Sigmoid colon (tissue), 4 donors: ENCODE measurements at regions not wholly inside any gene's neighbourhood (a gene's known extent, or its start where the extent isn't known, plus 50 kb on each side); places are given as distances from the start of the nearest gene placed in this dataset.

Source experiments
- CTCF ChIP-seq, 4 experiments: fragments of 450-650 bp in 3 of 4; fragments of 200-600 bp in 1 of 4; IDR thresholded peaks; one replicate each; pipeline ENCODE4 v1.5.1; 2016 to 2019; ENCODE audit warnings: antibody characterized with exemption in 4 of 4, mild to moderate bottlenecking in 3 of 4, moderate library complexity in 2 of 4
- EP300 ChIP-seq, 4 donors: sonication (generic); formaldehyde crosslinking; IDR thresholded peaks; one replicate each; pipeline ENCODE4 v1.6.1; 2017; ENCODE audit warnings: antibody characterized with exemption in 4 of 4
- POLR2A ChIP-seq, 2 donors: fragments of 450-650 bp; IDR thresholded peaks; one replicate each; pipeline ENCODE4 v1.6.1; 2016; ENCODE audit warnings: antibody characterized with exemption in 2 of 2, mild to moderate bottlenecking in 2 of 2, moderate library complexity in 2 of 2
- POLR2AphosphoS5 ChIP-seq, 4 donors: sonication (generic); formaldehyde crosslinking; IDR thresholded peaks; one replicate each; pipeline ENCODE4 v1.6.1; 2017; ENCODE audit warnings: antibody characterized with exemption in 4 of 4

GRCh38 chr7:46383605-46384004 is 462.5 kb upstream of the IGFBP3 start:
- TF ChIP-seq CTCF (IDR thresholded peaks at IDR 0.05), result no peak
- TF ChIP-seq POLR2A (IDR thresholded peaks at IDR 0.05), result no peak
- TF ChIP-seq EP300 (IDR thresholded peaks at IDR 0.05), result no peak
- TF ChIP-seq POLR2AphosphoS5 (IDR thresholded peaks at IDR 0.05), result no peak
